SK-N-MC (cell line): ENCODE measurements at regions not wholly inside any gene's neighbourhood (a gene's known extent, or its start where the extent isn't known, plus 50 kb on each side); places are given as distances from the start of the nearest gene placed in this dataset.

Experiments used
- EZH2 ChIP-seq: fragments of 200-600 bp; sonication (generic); IDR thresholded peaks from one replicate; pipeline ENCODE4 v1.6.1; 2017; ENCODE audit warnings: antibody characterized with exemption
- FOXP2 ChIP-seq: optimal IDR thresholded peaks from 2 replicates; pipeline ENCODE3; 2011; ENCODE audit warnings: mild to moderate bottlenecking, moderate library complexity; ENCODE audit not compliant: insufficient read depth; ENCODE audit errors: extremely low read length, control extremely low read depth
- POLR2AphosphoS5 ChIP-seq: IDR thresholded peaks from 2 replicates; pipeline ENCODE4 v1.6.1; 2012; ENCODE audit warnings: mild to moderate bottlenecking, low read depth, low read length, borderline replicate concordance

- TF ChIP-seq EZH2 = no peak
- no peak for TF ChIP-seq POLR2AphosphoS5
- no peak for TF ChIP-seq FOXP2
Observed at GRCh38 chr15:35717721-35718120, 171.8 kb upstream of the DPH6 start.
